GM21447 (cell line): ENCODE measurements at regions not wholly inside any gene's neighbourhood (a gene's known extent, or its start where the extent isn't known, plus 50 kb on each side); places are given as distances from the start of the nearest gene placed in this dataset.
"Not testable (repeated sequence)": the region's sequence is repeated elsewhere in the genome, so short reads cannot be mapped to it uniquely, and the experiment has no call there.

Experiments used
- ATAC-seq: cut with Tn5 transposase; IDR thresholded peaks from one replicate; pipeline ENCODE4 v1.9.1; 2021; ENCODE audit not compliant: unreplicated experiment

- no peak for ATAC-seq
These were observed 777.3 kb downstream of the CCSER2 start for GRCh38 chr10:85105614-85106255.

DNA sequence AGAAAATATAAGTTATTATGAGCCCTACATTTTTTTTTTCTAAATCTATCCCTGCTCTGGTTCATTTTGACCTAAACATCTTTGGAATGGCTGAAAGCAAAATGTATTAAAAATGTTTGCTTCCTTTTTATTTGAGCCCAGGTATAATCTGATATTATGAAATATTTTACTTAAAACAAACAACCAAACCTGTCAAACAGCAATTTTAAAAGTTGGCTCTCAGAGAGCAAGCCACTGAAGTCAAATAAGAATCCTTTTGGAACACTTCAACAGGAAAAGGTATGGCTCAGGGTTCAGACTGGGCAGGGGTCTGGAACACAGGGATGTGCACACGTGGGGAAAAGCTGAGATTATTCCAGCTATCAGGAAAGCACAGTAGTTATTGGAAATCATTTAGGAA lies 782.9 kb downstream of the CCSER2 start:
- ATAC-seq: no peak

DNA sequence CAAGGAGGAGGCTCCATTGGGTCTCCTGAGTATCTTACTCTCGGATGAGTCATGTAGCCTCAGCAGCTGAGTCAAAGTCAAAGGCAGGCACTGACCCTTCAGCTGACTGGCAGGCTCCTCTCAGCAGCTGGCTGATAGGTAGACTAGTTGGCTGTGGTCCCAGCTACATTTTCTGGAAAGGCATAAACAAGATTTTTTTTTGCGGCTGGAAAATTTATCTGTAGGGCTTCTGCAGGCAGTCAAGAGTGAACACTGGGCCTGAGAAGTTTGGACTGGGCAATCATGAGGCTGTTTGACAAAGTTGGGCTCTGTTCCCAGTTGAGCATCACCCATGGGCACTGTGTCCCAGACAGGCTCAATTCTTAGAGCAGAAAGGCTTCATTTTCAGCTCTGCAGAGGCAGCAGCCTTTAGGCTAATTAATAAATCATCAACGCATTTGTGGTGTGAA lies 796.2 kb downstream of the CCSER2 start:
- no peak for ATAC-seq

DNA sequence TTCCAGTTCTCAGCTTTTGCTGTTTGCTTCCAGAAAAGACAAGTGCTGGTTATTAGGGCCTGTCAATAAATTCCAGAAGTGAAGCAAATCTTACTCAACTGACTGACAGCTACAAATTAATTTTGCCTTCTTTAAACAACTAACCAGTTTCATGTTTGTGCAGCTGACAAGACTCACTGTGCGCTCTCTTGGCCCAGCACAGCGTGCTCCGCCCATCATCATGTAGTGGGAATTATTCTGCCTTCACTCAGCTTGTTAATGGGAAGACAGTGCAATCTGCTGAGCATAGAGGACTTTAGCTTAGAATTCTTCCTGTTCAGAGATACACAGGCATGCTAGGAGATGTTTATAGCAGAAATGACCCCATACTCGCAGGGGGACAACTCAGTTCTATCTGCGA lies 808.9 kb downstream of the CCSER2 start:
- ATAC-seq: no peak

GRCh38 chr10:85138046-85138445 lies 809.7 kb downstream of the CCSER2 start:
- no peak for ATAC-seq

- ATAC-seq: no peak
These were observed 810.7 kb downstream of the CCSER2 start for GRCh38 chr10:85139124-85139523.

GRCh38 chr10:85141520-85141919 lies 813.1 kb downstream of the CCSER2 start:
- ATAC-seq: not testable (repeated sequence)

GRCh38 chr10:85145966-85146365 lies 817.6 kb downstream of the CCSER2 start:
- no peak for ATAC-seq

DNA sequence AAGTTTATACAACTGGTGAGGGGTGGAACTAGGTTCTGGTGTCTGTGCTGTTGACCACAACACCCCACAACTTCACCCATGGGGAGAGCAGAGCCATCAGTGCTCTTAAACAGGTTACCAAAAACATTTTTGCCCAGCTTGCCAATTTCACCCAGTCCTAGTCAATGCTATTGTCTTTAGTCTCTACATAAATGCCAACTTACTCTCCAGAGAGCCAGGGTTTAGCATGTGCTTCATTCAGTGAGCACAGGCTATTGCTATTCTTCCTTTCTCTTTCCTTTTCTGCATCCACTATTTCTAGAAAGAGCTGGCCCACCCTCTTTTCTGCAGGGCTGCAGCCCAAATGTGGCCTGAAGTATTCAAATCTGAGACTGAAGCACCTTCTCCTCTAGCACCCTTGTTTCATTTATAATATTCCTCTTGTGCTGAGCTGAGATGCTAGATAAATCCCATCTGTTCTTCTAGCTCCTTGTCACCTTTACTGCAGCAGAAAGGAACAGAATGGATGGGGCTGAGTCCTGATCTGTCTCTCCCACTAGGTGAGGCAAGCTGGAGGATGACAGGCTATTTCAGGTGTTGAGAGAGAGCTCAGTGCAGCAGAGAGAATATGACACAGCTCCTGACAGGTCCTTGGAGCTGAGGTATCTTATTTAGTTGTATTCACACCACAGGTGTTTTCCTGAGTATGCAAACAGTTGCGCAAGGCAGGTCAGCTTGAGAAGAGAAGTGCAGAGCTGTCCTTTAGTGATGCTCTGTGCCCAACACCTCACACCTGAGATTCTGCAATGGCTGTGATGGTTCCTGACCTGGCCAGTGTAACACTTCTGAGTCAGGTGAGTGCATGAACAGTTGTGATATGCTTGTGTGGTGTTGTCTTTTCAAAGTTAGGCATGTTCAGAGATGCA lies 819.2 kb downstream of the CCSER2 start:
- no peak for ATAC-seq

DNA sequence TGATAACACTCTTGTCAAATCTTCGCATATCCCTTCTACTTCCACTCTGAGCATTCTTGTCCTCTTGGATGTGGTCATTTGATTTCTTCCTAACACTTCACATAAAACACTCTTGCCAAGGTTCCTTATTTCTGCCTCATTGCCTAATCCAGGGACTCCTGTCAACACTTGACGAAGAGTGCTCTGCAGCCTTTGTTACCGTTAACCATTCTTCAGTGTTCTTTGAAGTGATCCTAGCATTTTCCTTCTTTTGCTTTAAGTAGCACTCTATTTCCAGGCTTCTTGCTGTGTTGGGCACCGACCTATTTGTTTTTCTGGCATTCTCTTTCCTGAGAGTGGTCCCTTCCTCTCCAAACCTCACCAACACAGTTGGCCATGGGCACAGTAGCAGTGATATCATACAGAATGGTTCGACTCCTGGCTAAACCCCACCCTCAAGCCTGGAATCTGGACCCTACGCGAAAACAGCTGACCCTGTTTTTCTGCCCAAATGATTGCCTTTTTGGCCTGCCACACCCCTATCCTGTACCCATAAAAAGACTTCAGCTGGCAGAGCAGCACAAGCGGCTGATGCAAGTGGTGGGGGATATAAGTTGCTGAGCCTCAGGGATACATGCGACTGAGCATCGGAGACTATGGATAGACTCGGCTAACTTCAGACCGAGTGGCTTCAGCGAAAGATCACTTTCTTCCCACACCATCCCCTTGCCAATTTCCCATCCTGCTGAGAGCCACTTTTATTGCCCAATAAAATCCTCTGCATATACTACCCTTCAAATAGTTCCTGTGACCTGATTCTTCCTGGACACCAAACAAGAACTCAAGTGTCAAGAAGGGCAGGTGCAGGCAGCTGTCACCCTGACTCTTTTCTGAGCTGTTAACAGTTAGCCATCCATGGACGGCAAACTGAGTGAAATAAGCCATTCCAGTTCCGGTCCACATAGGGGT lies 820.6 kb downstream of the CCSER2 start:
- ATAC-seq: no peak

- ATAC-seq: no peak
These were observed 821.4 kb downstream of the CCSER2 start for GRCh38 chr10:85149766-85150165.

GRCh38 chr10:85151506-85151905 lies 823.1 kb downstream of the CCSER2 start:
- ATAC-seq: no peak

DNA sequence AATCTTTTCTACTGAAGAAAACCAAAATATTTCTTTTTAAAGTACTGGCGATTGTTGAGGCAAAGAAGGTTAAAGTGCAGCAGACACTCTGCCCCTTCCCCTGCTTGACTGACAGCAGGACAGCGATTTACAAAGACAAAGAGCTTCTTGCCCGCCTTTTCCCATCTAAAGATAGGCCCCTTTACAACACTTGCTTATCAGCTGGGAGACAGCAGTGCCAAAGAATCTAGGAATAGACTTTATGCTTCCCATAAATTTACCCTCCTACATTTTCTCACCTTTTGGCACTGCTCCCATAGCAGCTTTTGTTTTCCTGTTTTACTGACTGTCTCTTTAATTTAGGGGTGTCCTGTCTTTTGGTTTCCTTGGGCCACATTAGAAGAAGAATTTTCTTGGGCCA lies 824.1 kb downstream of the CCSER2 start:
- ATAC-seq: no peak

- ATAC-seq: no peak
These were observed 824.5 kb downstream of the CCSER2 start for GRCh38 chr10:85152911-85153310.

GRCh38 chr10:85157206-85157605 lies 828.8 kb downstream of the CCSER2 start:
- no peak for ATAC-seq

DNA sequence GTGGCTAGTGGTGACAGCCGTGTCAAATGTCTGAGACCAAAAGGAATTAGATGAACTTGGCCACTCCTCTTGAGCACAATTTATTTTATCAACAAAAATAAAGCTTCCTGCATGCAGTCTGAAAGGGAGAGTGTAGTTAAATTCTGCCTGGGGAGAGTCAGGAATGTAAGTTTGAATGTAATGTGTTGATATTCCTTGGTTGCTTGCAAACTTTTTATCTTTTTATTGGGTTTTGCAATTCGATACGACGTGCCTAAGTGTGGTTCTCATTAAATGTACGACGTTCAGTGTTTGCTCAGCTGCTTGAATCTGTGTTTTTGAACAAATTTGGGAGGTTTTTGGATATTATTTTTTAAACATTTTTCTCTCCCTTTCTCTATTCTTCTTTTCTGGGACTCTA lies 839.9 kb downstream of the CCSER2 start:
- ATAC-seq: no peak

DNA sequence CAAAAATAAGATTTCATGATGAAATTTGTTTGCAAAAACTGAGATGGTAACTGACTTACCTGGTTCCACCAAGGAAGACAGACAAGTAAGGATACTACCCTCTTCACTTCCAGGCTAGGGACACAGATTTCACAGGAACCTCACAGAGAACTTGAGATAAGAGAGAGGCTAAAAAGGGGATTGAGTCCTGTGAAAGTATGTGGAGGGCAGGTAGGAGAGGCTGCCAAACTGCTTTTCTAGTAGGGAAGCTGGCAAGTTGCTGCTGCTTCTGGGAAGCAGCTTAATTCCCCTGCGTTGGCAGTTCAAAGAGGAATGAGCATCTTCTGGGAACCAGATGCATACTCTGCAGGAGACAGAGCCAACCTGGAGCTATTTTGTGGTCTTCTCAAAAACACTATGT lies 841.6 kb downstream of the CCSER2 start:
- no peak for ATAC-seq

- ATAC-seq: no peak
These were observed 847.2 kb downstream of the CCSER2 start for GRCh38 chr10:85175635-85176034.

GRCh38 chr10:85177767-85178166 lies 849.4 kb downstream of the CCSER2 start:
- ATAC-seq: no peak

GRCh38 chr10:85187047-85187446 lies 858.7 kb downstream of the CCSER2 start:
- no peak for ATAC-seq

DNA sequence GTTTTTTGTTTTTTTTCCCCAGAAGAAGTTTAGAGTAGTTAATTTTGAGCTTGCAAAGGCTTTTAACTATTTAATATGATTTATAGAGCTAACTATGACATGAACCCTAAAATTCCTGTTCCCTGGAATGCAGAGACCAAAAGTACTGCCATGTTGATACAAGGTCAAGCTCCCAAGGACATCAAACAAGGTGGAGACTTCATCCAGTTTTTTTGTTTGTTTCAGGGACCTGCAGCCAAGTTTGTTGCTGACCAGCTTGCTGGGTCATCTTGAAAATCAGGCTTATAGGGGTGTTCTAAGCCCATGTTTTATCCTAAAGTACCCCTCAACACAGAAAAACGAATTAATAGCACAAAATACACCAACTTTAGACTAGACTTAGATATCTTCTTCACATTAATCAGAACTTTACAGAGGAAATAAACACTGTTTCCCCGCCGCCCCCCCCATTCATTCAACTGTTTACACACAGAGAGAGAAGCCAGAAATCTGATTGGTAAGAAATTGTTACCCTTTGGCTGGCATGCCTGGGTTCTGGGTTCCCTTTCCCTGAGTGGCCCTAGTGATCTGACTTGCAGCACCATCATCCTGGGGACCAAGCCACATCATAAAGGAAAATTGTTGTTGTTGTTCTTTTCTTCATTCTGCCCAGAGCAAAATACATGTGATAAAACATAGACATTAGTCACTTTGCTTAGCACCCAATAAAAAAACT lies 860.5 kb downstream of the CCSER2 start:
- no peak for ATAC-seq
